Panc1 (cell line): ENCODE measurements at regions not wholly inside any gene's neighbourhood (a gene's known extent, or its start where the extent isn't known, plus 50 kb on each side); places are given as distances from the start of the nearest gene placed in this dataset.

Experiments
- ATAC-seq: fragments of 200-7000 bp; cut with Tn5 transposase; 2 replicates; pipeline ENCODE4 v1.9.1; 2020; ENCODE audit warnings: mild to moderate bottlenecking, moderate library complexity
- BruUV-seq: library from RNA; stranded (reverse); fragments of 400-500 nt; replicated peaks from 2 replicates; lab custom pipeline; 2021; lab: Mats Ljungman, UMichigan
- CTCF ChIA-PET: fragments of 300-600 bp; sonication (Branson Sonifier 250); formaldehyde crosslinking; loops from one replicate; lab custom pipeline; 2022; ENCODE audit warnings: antibody characterized with exemption; lab: Charles Lee
- POLR2A ChIA-PET: fragments of 300-600 bp; sonication (Branson Sonifier 250); formaldehyde crosslinking; loops from one replicate; lab custom pipeline; 2022; ENCODE audit warnings: antibody characterized with exemption; lab: Charles Lee
- DNase-seq: peaks from one replicate; pipeline ENCODE4 v3.0.0-alpha.2; 2010; ENCODE audit warnings: low read depth, low spot score
- H3K27ac ChIP-seq: 2 replicates; pipeline ENCODE4 v1.5.1; 2011; ENCODE audit warnings: mild to moderate bottlenecking, low read length, inconsistent platforms
- H3K27me3 ChIP-seq: fragments of 200-500 bp; sonication (Bioruptor generic); 2 replicates; pipeline ENCODE4 v1.6.0; 2014; ENCODE audit warnings: low read length, inconsistent platforms; ENCODE audit not compliant: control insufficient read depth, insufficient read depth
- H3K36me3 ChIP-seq: fragments of 200-500 bp; sonication (Bioruptor generic); 2 replicates; pipeline ENCODE4 v1.5.1; 2014; ENCODE audit warnings: inconsistent platforms, mild to moderate bottlenecking, low read length, moderate library complexity; ENCODE audit not compliant: control insufficient read depth, insufficient read depth
- H3K4me1 ChIP-seq: 2 replicates; pipeline ENCODE4 v1.5.1; 2011; ENCODE audit warnings: inconsistent platforms, mild to moderate bottlenecking, low read length, moderate library complexity; ENCODE audit not compliant: control insufficient read depth, insufficient read depth
- H3K4me3 ChIP-seq, 2 experiments: 2 replicates each; pipeline ENCODE4 v1.5.1; 2011 to 2012; ENCODE audit warnings: low read depth in 2 of 2, low read length in 2 of 2, mild to moderate bottlenecking in 2 of 2, inconsistent platforms in 1 of 2, moderate library complexity in 1 of 2
- H3K9me3 ChIP-seq: fragments of 200-500 bp; sonication (Bioruptor generic); 2 replicates; pipeline ENCODE4 v1.5.1; 2014; ENCODE audit warnings: low read depth, mild to moderate bottlenecking, inconsistent platforms, low read length, moderate library complexity; ENCODE audit not compliant: control insufficient read depth, insufficient read depth
- CTCF ChIP-seq: fragments of 450-650 bp; IDR thresholded peaks from 2 replicates; pipeline ENCODE4 v1.5.1; 2017; ENCODE audit warnings: mild to moderate bottlenecking
- POLR2AphosphoS5 ChIP-seq: IDR thresholded peaks from 2 replicates; pipeline ENCODE4 v1.6.1; 2012; ENCODE audit warnings: mild to moderate bottlenecking, low read depth, low read length, moderate library complexity
- REST ChIP-seq, 2 experiments: IDR thresholded peaks; 2 replicates each; pipeline ENCODE4 v1.6.1; 2011 to 2012; ENCODE audit warnings: low read depth in 2 of 2, control low read depth in 1 of 2, low read length in 1 of 2, mild to moderate bottlenecking in 1 of 2, moderate library complexity in 1 of 2; ENCODE audit not compliant: insufficient read depth in 1 of 2
- SIN3A ChIP-seq: IDR thresholded peaks from 2 replicates; pipeline ENCODE4 v1.6.1; 2012; ENCODE audit warnings: low read depth, mild to moderate bottlenecking, low read length, moderate library complexity, borderline replicate concordance; ENCODE audit not compliant: insufficient read depth
- TCF7L2 ChIP-seq: IDR thresholded peaks from 2 replicates; pipeline ENCODE4 v1.6.1; 2011; ENCODE audit warnings: mild to moderate bottlenecking, low read depth, low read length, inconsistent platforms
- in situ Hi-C: cut with HindIII; loops from 2 replicates; pipeline ENCODE4 v1.10.0; 2016; ENCODE audit warnings: low sequenced_read_pairs, low pct_unique_long_range_greater_than_20kb
- intact Hi-C: fragments of 100-400 bp; cut with micrococcal nuclease; formaldehyde crosslinking; loops from one replicate; pipeline ENCODE4 v1.10.0; 2022; ENCODE audit not compliant: unreplicated experiment

GRCh38 chr3:59192473-59192872, 142.6 kb upstream of the CFAP20DC start:
- Histone ChIP-seq H3K36me3 (no peaks in the 10 kb centered on the region), H3K27me3 (no peaks in the 10 kb centered on the region), H3K27ac (no peak overlapping the region), H3K4me1 (no peaks in the 10 kb centered on the region), H3K9me3 (no peaks in the 10 kb centered on the region), H3K4me3 (no peak overlapping the region)
- BruUV-seq, result no TSS peak
- no peak for DNase-seq
- intact Hi-C loops (no loop called here), in situ Hi-C loops (no loop called here)
- no peak for TF ChIP-seq CTCF
- TF ChIP-seq REST (IDR thresholded peaks at IDR 0.05; ENCODE audit: insufficient read depth in 1 of 2, low read depth in 2 of 2, low read length in 1 of 2), result no peak
- no peak for TF ChIP-seq POLR2AphosphoS5
- TF ChIP-seq SIN3A, result no peak
- TF ChIP-seq TCF7L2, result no peak
- ChIA-PET CTCF (no interaction called here), POLR2A (no interaction called here)
- no peak for ATAC-seq

- DNase-seq (no peak), ATAC-seq (no peak)
- no peaks in the 10 kb centered on the region for H3K4me1 ChIP-seq
- no peaks in the 10 kb centered on the region for H3K9me3 ChIP-seq
- BruUV-seq, result no TSS peak
- intact Hi-C loops (no loop called here), in situ Hi-C loops (no loop called here)
- no peaks in the 10 kb centered on the region for H3K27me3 ChIP-seq
- H3K27ac ChIP-seq, result no peak overlapping the region
- TF ChIP-seq CTCF, result no peak
- TF ChIP-seq TCF7L2, result no peak
- no peak for TF ChIP-seq POLR2AphosphoS5
- no peak for TF ChIP-seq SIN3A
- TF ChIP-seq REST (IDR thresholded peaks at IDR 0.05; ENCODE audit: insufficient read depth in 1 of 2, low read depth in 2 of 2, low read length in 1 of 2), result no peak
- no peak overlapping the region for H3K4me3 ChIP-seq
- H3K36me3 ChIP-seq, result no peaks in the 10 kb centered on the region
- CTCF ChIA-PET, result no interaction called here
- POLR2A ChIA-PET, result no interaction called here
Observed at GRCh38 chr3:59191651-59192050, 141.8 kb upstream of the CFAP20DC start.
